CD14-positive monocyte (primary cell): ENCODE measurements at regions not wholly inside any gene's neighbourhood (a gene's known extent, or its start where the extent isn't known, plus 50 kb on each side); places are given as distances from the start of the nearest gene placed in this dataset.

Source experiments
- DNase-seq, 3 donors: peaks; one replicate each; pipeline ENCODE4 v3.0.0-alpha.2; 2011 to 2022
- H2AFZ ChIP-seq: 2 replicates; pipeline ENCODE4 v1.6.0; 2012; ENCODE audit warnings: mild to moderate bottlenecking, low read depth, low read length, inconsistent platforms; ENCODE audit not compliant: insufficient read depth, poor library complexity, severe bottlenecking
- H3K27ac ChIP-seq, 2 donors: 1 replicate in 1 of 2; 2 replicates in 1 of 2; pipeline ENCODE4 v1.5.1; 2012 to 2013; ENCODE audit warnings: low read length in 2 of 2, control low read depth in 1 of 2, inconsistent platforms in 1 of 2, low read depth in 1 of 2, mild to moderate bottlenecking in 1 of 2
- H3K27me3 ChIP-seq, 2 donors: one replicate each; pipeline versions ENCODE4 v1.6.0 to v1.6.1; 2011 to 2013; ENCODE audit warnings: low read length in 2 of 2; ENCODE audit not compliant: control insufficient read depth in 2 of 2, insufficient read depth in 2 of 2
- H3K36me3 ChIP-seq, 2 donors: replicated peaks in 1 of 2; 1 replicate in 1 of 2; 2 replicates in 1 of 2; pipeline versions ENCODE4 v1.5.1 to v1.6.1; 2012 to 2013; ENCODE audit warnings: low read length in 2 of 2, control low read depth in 1 of 2, inconsistent platforms in 1 of 2, mild to moderate bottlenecking in 1 of 2; ENCODE audit not compliant: insufficient read depth in 2 of 2, control insufficient read depth in 1 of 2
- H3K4me1 ChIP-seq, 2 donors: 1 replicate in 1 of 2; 2 replicates in 1 of 2; pipeline versions ENCODE4 v1.5.1 to v1.6.1; 2012 to 2013; ENCODE audit warnings: low read length in 2 of 2, control low read depth in 1 of 2, inconsistent platforms in 1 of 2, mild to moderate bottlenecking in 1 of 2, moderate library complexity in 1 of 2; ENCODE audit not compliant: insufficient read depth in 2 of 2, control insufficient read depth in 1 of 2
- H3K4me2 ChIP-seq: replicated peaks from 2 replicates; pipeline ENCODE3; 2012; ENCODE audit warnings: low read length, moderate library complexity, mild to moderate bottlenecking; ENCODE audit not compliant: poor library complexity, severe bottlenecking; ENCODE audit errors: extremely low read depth
- H3K4me3 ChIP-seq, 3 experiments: fragments of 200-600 bp in 1 of 3; sonication (generic) in 1 of 3; replicated peaks in 1 of 3; 1 replicate in 2 of 3; 2 replicates in 1 of 3; pipeline ENCODE4 v1.5.1; 2011 to 2013; ENCODE audit warnings: low read length in 3 of 3, mild to moderate bottlenecking in 3 of 3, control low read depth in 2 of 3, low read depth in 2 of 3, inconsistent platforms in 1 of 3, moderate library complexity in 1 of 3
- H3K79me2 ChIP-seq: 2 replicates; pipeline ENCODE4 v1.6.0; 2012; ENCODE audit warnings: mild to moderate bottlenecking, control low read depth, inconsistent platforms, low read length, moderate library complexity; ENCODE audit not compliant: insufficient read depth
- H3K9ac ChIP-seq: 2 replicates; pipeline ENCODE4 v1.6.0; 2017; ENCODE audit warnings: low read length, mild to moderate bottlenecking; ENCODE audit not compliant: insufficient read depth, poor library complexity, severe bottlenecking
- H3K9me3 ChIP-seq, 2 donors: replicated peaks in 1 of 2; 1 replicate in 1 of 2; 2 replicates in 1 of 2; pipeline versions ENCODE4 v1.5.1 to v1.6.1; 2012 to 2013; ENCODE audit warnings: low read length in 2 of 2, control low read depth in 1 of 2; ENCODE audit not compliant: control insufficient read depth in 1 of 2, insufficient read depth in 1 of 2
- H4K20me1 ChIP-seq: 2 replicates; pipeline ENCODE4 v1.6.0; 2012; ENCODE audit warnings: mild to moderate bottlenecking, low read length, control low read depth, moderate library complexity; ENCODE audit not compliant: insufficient read depth
- H3K27ac Mint-ChIP-seq, 7 donors: one replicate each; pipeline ENCODE4 v1.8.0; 2020; ENCODE audit warnings: mild to moderate bottlenecking in 7 of 7, mixed read lengths in 7 of 7, moderate library complexity in 6 of 7, inconsistent platforms in 2 of 7
- H3K27me3 Mint-ChIP-seq, 3 donors: one replicate each; pipeline ENCODE4 v1.8.0; 2021 to 2022; ENCODE audit warnings: low read depth in 3 of 3, mild to moderate bottlenecking in 3 of 3, mixed read lengths in 3 of 3, moderate library complexity in 3 of 3, inconsistent platforms in 1 of 3
- H3K36me3 Mint-ChIP-seq, 2 donors: one replicate each; pipeline ENCODE4 v1.8.0; 2020; ENCODE audit warnings: mixed read lengths in 2 of 2, inconsistent platforms in 1 of 2, mild to moderate bottlenecking in 1 of 2
- H3K4me1 Mint-ChIP-seq: one replicate; pipeline ENCODE4 v1.8.0; 2020; ENCODE audit warnings: mild to moderate bottlenecking, mixed read lengths
- H3K4me3 Mint-ChIP-seq, 2 donors: one replicate each; pipeline ENCODE4 v1.8.0; 2020; ENCODE audit warnings: mild to moderate bottlenecking in 2 of 2, mixed read lengths in 2 of 2, moderate library complexity in 1 of 2
- H3K9me3 Mint-ChIP-seq, 7 donors: one replicate each; pipeline ENCODE4 v1.8.0; 2020 to 2022; ENCODE audit warnings: mixed read lengths in 7 of 7, mild to moderate bottlenecking in 6 of 7, moderate library complexity in 6 of 7, inconsistent platforms in 2 of 7
- WGBS: methylation state at CpG from one replicate; pipeline ENCODE4 v1.1.5; 2013; ENCODE audit warnings: missing lambda C conversion rate; ENCODE audit not compliant: insufficient coverage; 5-methylcytosine and 5-hydroxymethylcytosine counted together
- intact Hi-C, 2 donors: fragments of 100-400 bp; cut with micrococcal nuclease; formaldehyde crosslinking; loops; one replicate each; pipeline versions ENCODE4 v1.15.0 to v1.15.1; 2023
- TF ChIP-seq, protein P1 (sequence below): fragments of 200-600 bp; IDR thresholded peaks from one replicate; pipeline ENCODE4 v1.8.0; 2022; ENCODE audit warnings: antibody characterized with exemption, mild to moderate bottlenecking

DNA sequence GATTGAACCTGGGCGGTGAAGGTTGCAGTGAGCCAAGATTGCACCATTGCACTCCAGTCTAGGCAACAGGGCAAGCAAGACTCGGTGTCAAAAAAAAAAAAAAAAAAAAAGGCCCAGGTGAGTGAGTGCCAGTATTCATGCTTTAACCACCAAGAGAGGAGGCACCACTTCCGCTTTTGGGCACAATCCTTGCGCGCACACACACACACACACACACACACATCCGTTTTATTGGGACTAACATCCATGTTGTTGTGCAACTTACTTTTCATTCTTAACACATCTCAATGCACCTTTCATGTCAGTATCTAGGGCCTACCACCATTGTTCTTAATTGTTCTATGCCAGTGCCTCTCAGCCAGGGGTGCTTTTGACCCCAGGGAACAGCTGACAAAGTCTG, 263.0 kb downstream of the CDC5L start:
- Histone ChIP-seq H4K20me1 (no peaks in the 10 kb centered on the region), H3K4me1 (peaks cover 22 to 23% of the 10 kb centered on the region in 2 donors), H3K27me3 (peaks cover 0 to 8% of the 10 kb centered on the region in 2 donors), H3K36me3 (no peaks in the 10 kb centered on the region), H2AFZ (no peak overlapping the region), H3K4me2 (no peak overlapping the region), H3K27ac (no peak overlapping the region), H3K9me3 (no peaks in the 10 kb centered on the region), H3K79me2 (no peaks in the 10 kb centered on the region), H3K9ac (no peak overlapping the region), H3K4me3 (no peak overlapping the region)
- Mint-ChIP-seq H3K27me3 (peaks cover 9 to 18% (median 14%) of the 10 kb centered on the region in 3 donors), H3K36me3 (no peaks in the 10 kb centered on the region), H3K4me1 (peaks cover 31% of the 10 kb centered on the region), H3K9me3 (peaks cover 0 to 3% (median 0%) of the 10 kb centered on the region in 7 donors), H3K27ac (no peak overlapping the region), H3K4me3 (no peak overlapping the region)
- TF ChIP-seq, protein P1, sequence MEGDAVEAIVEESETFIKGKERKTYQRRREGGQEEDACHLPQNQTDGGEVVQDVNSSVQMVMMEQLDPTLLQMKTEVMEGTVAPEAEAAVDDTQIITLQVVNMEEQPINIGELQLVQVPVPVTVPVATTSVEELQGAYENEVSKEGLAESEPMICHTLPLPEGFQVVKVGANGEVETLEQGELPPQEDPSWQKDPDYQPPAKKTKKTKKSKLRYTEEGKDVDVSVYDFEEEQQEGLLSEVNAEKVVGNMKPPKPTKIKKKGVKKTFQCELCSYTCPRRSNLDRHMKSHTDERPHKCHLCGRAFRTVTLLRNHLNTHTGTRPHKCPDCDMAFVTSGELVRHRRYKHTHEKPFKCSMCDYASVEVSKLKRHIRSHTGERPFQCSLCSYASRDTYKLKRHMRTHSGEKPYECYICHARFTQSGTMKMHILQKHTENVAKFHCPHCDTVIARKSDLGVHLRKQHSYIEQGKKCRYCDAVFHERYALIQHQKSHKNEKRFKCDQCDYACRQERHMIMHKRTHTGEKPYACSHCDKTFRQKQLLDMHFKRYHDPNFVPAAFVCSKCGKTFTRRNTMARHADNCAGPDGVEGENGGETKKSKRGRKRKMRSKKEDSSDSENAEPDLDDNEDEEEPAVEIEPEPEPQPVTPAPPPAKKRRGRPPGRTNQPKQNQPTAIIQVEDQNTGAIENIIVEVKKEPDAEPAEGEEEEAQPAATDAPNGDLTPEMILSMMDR = no peak
- DNase-seq = peak; percentile 19 to 51 (median 25)
- intact Hi-C loops = loop anchor here (10.0 kb wide), 4 partner anchors 174 to 1064 kb away; no protein-coding TSS in a partner anchor
- no CpG with 5 or more reads among the region's 6 CpGs for WGBS

DNA sequence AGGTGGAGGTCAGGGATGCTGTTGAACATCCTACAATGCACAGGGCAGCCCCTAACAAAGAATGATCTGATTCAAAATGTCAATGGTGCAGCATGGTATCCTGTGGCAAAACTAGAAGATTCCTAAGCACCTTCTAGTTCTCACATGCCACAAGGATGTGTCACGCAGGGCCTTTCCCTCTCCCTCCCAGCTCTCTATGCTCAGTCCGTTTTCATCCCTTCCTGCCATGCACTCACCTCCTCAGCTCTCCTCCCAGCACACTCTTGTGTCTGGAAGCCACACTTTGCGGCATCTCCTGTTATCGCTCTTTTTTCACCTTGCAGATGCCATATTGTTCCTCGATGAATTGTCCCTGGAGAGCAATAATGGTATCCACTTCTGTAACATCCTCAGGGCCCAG, 263.4 kb downstream of the CDC5L start:
- DNase-seq = no peak
- peaks cover 33% of the 10 kb centered on the region for H3K4me1 Mint-ChIP-seq
- WGBS = 100% methylated on average over 5 of the region's 5 CpGs
- no peak overlapping the region for H3K27ac Mint-ChIP-seq
- H3K36me3 Mint-ChIP-seq = no peaks in the 10 kb centered on the region
- no peaks in the 10 kb centered on the region for H4K20me1 ChIP-seq
- no peak overlapping the region for H3K4me3 ChIP-seq
- peaks cover 0 to 8% of the 10 kb centered on the region in 2 donors for H3K27me3 ChIP-seq
- no peak overlapping the region for H3K27ac ChIP-seq
- peaks cover 9 to 18% (median 14%) of the 10 kb centered on the region in 3 donors for H3K27me3 Mint-ChIP-seq
- H3K9me3 ChIP-seq = no peaks in the 10 kb centered on the region
- H3K4me3 Mint-ChIP-seq = no peak overlapping the region
- no peaks in the 10 kb centered on the region for H3K36me3 ChIP-seq
- no peak overlapping the region for H3K9ac ChIP-seq
- H2AFZ ChIP-seq = no peak overlapping the region
- no peaks in the 10 kb centered on the region for H3K79me2 ChIP-seq
- TF ChIP-seq, protein P1 = no peak
- intact Hi-C loops = loop anchor here (10.0 kb wide), 4 partner anchors 174 to 1064 kb away; no protein-coding TSS in a partner anchor
- peaks cover 0 to 3% (median 0%) of the 10 kb centered on the region in 7 donors for H3K9me3 Mint-ChIP-seq
- H3K4me1 ChIP-seq = peaks cover 24 to 25% of the 10 kb centered on the region in 2 donors
- H3K4me2 ChIP-seq = no peak overlapping the region
